GM23338 (cell line): ENCODE measurements at regions not wholly inside any gene's neighbourhood (a gene's known extent, or its start where the extent isn't known, plus 50 kb on each side); places are given as distances from the start of the nearest gene placed in this dataset.

Source experiments
- ATAC-seq: fragments of 200-7000 bp; cut with Tn5 transposase; 3 replicates; pipeline ENCODE4 v1.9.1; 2020
- DNase-seq: peaks from one replicate; pipeline ENCODE4 v3.0.0-alpha.2; 2015; ENCODE audit warnings: low spot score
- H2AFZ ChIP-seq: fragments of 200-600 bp; sonication (generic); 2 replicates; pipeline ENCODE4 v1.8.0; 2016; ENCODE audit warnings: antibody characterized with exemption, mild to moderate bottlenecking, moderate library complexity
- H3F3A ChIP-seq: fragments of 200-600 bp; sonication (generic); replicated peaks from 2 replicates; pipeline ENCODE4 v1.8.0; 2017; ENCODE audit warnings: antibody characterized with exemption, mixed run types, low read depth
- H3K27ac ChIP-seq: fragments of 200-600 bp; sonication (generic); 2 replicates; pipeline ENCODE4 v1.6.1; 2016; ENCODE audit warnings: low read depth
- H3K27me3 ChIP-seq: fragments of 200-600 bp; sonication (generic); 2 replicates; pipeline ENCODE4 v1.8.0; 2016; ENCODE audit warnings: mild to moderate bottlenecking, mixed run types, moderate library complexity; ENCODE audit not compliant: insufficient read depth
- H3K36me3 ChIP-seq: fragments of 200-600 bp; sonication (generic); 2 replicates; pipeline ENCODE4 v1.8.0; 2016; ENCODE audit warnings: mild to moderate bottlenecking; ENCODE audit not compliant: insufficient read depth
- H3K4me1 ChIP-seq: fragments of 200-600 bp; sonication (generic); 2 replicates; pipeline ENCODE4 v1.8.0; 2016; ENCODE audit warnings: mild to moderate bottlenecking, moderate library complexity; ENCODE audit not compliant: insufficient read depth
- H3K4me2 ChIP-seq: fragments of 200-600 bp; sonication (generic); 2 replicates; pipeline ENCODE4 v1.7.1; 2017; ENCODE audit warnings: mixed run types
- H3K4me3 ChIP-seq: fragments of 200-600 bp; sonication (generic); 2 replicates; pipeline ENCODE4 v1.6.1; 2016; ENCODE audit warnings: mixed run types
- H3K79me2 ChIP-seq: fragments of 200-600 bp; sonication (generic); replicated peaks from 2 replicates; pipeline ENCODE4 v1.8.0; 2017; ENCODE audit warnings: mild to moderate bottlenecking; ENCODE audit not compliant: insufficient read depth
- H3K9me2 ChIP-seq: fragments of 200-600 bp; sonication (generic); 2 replicates; pipeline ENCODE4 v1.8.0; 2017; ENCODE audit not compliant: insufficient read depth
- H4K20me1 ChIP-seq: fragments of 200-600 bp; sonication (generic); replicated peaks from 2 replicates; pipeline ENCODE4 v1.8.0; 2017; ENCODE audit warnings: mild to moderate bottlenecking; ENCODE audit not compliant: insufficient read depth
- H3K27ac Mint-ChIP-seq: 2 replicates; pipeline ENCODE4 v1.8.0; 2020; ENCODE audit warnings: inconsistent platforms, mild to moderate bottlenecking, moderate library complexity, mixed read lengths
- H3K27me3 Mint-ChIP-seq: 3 replicates; pipeline ENCODE4 v1.8.0; 2022; ENCODE audit warnings: low read depth, mild to moderate bottlenecking, moderate library complexity, mixed read lengths, inconsistent platforms; ENCODE audit not compliant: insufficient read depth, poor library complexity
- H3K36me3 Mint-ChIP-seq: 3 replicates; pipeline ENCODE4 v1.8.0; 2021; ENCODE audit warnings: low read depth, mild to moderate bottlenecking, inconsistent platforms, moderate library complexity, mixed read lengths
- H3K4me1 Mint-ChIP-seq: 3 replicates; pipeline ENCODE4 v1.8.0; 2020; ENCODE audit warnings: mild to moderate bottlenecking, inconsistent platforms, mixed read lengths
- H3K4me3 Mint-ChIP-seq: 3 replicates; pipeline ENCODE4 v1.8.0; 2021; ENCODE audit warnings: moderate library complexity, mild to moderate bottlenecking, inconsistent platforms, mixed read lengths
- H3K9me3 Mint-ChIP-seq: 3 replicates; pipeline ENCODE4 v1.8.0; 2020; ENCODE audit warnings: moderate library complexity, mild to moderate bottlenecking, inconsistent platforms, mixed read lengths
- CREB1 ChIP-seq: fragments of 250-450 bp; sonication (Bioruptor Pico); IDR thresholded peaks from 2 replicates; pipeline ENCODE4 v1.5.0; 2020; ENCODE audit warnings: low read depth, mild to moderate bottlenecking, moderate library complexity
- CTCF ChIP-seq, 2 experiments: fragments of 200-600 bp in 1 of 2; sonication (generic) in 1 of 2; conservative IDR thresholded peaks; 2 replicates each; pipeline versions ENCODE4 v1.5.1 to v1.6.1; 2016 to 2017; ENCODE audit warnings: antibody characterized with exemption in 2 of 2, low read depth in 2 of 2, mild to moderate bottlenecking in 2 of 2, moderate library complexity in 1 of 2
- ETS1 ChIP-seq: IDR thresholded peaks from 2 replicates; pipeline ENCODE4 v1.6.1; 2016; ENCODE audit warnings: antibody characterized with exemption
- EZH2 ChIP-seq: fragments of 200-600 bp; sonication (generic); IDR thresholded peaks from one replicate; pipeline ENCODE4 v1.8.0; 2017; ENCODE audit warnings: antibody characterized with exemption, mild to moderate bottlenecking, low read depth; ENCODE audit not compliant: unreplicated experiment
- EZH2phosphoT487 ChIP-seq: fragments of 200-600 bp; sonication (generic); IDR thresholded peaks from one replicate; pipeline ENCODE4 v1.8.1; 2018; ENCODE audit warnings: antibody characterized with exemption; ENCODE audit not compliant: unreplicated experiment
- JUNB ChIP-seq: IDR thresholded peaks from one replicate; pipeline ENCODE4 v1.6.1; 2016; ENCODE audit warnings: antibody characterized with exemption; ENCODE audit not compliant: unreplicated experiment
- NANOG ChIP-seq: IDR thresholded peaks from 2 replicates; pipeline ENCODE4 v1.6.1; 2016; ENCODE audit warnings: antibody characterized with exemption, borderline replicate concordance
- POLR2AphosphoS5 ChIP-seq: IDR thresholded peaks from 2 replicates; pipeline ENCODE4 v1.6.1; 2016; ENCODE audit warnings: antibody characterized with exemption, low read depth
- REST ChIP-seq: IDR thresholded peaks from one replicate; pipeline ENCODE4 v1.6.1; 2018; ENCODE audit warnings: antibody characterized with exemption; ENCODE audit not compliant: unreplicated experiment
- STAT1 ChIP-seq: IDR thresholded peaks from one replicate; pipeline ENCODE4 v1.6.1; 2016; ENCODE audit warnings: antibody characterized with exemption; ENCODE audit not compliant: unreplicated experiment
- ZNF114 ChIP-seq: fragments of 250-450 bp; sonication (Bioruptor Pico); IDR thresholded peaks from 2 replicates; pipeline ENCODE4 v1.5.0; 2020; ENCODE audit warnings: mild to moderate bottlenecking, moderate library complexity
- ZNF331 ChIP-seq: fragments of 250-450 bp; sonication (Bioruptor Pico); IDR thresholded peaks from 2 replicates; pipeline ENCODE4 v1.5.0; 2020; ENCODE audit warnings: low read depth, mild to moderate bottlenecking, moderate library complexity
- ZNF462 ChIP-seq: fragments of 250-450 bp; sonication (Bioruptor Pico); IDR thresholded peaks from 2 replicates; pipeline ENCODE4 v1.5.0; 2020; ENCODE audit warnings: mild to moderate bottlenecking, moderate library complexity

- Histone ChIP-seq H2AFZ (no peak overlapping the region), H4K20me1 (no peaks in the 10 kb centered on the region), H3K9me2 (no peaks in the 10 kb centered on the region; the same call in 1 of the 2 replicates), H3K79me2 (no peaks in the 10 kb centered on the region), H3F3A (no peaks in the 10 kb centered on the region), H3K4me1 (no peaks in the 10 kb centered on the region), H3K27me3 (no peaks in the 10 kb centered on the region), H3K27ac (no peak overlapping the region), H3K36me3 (no peaks in the 10 kb centered on the region), H3K4me3 (no peak overlapping the region), H3K4me2 (no peak overlapping the region)
- ATAC-seq: no peak
- Mint-ChIP-seq H3K9me3 (no peaks in the 10 kb centered on the region; the same call in 2 of the 3 replicates), H3K4me3 (no peak overlapping the region), H3K4me1 (peaks cover 13% of the 10 kb centered on the region), H3K36me3 (no peaks in the 10 kb centered on the region), H3K27ac (no peak overlapping the region), H3K27me3 (peaks cover 11% of the 10 kb centered on the region)
- no peak for DNase-seq
- no peak for TF ChIP-seq JUNB
- no peak for TF ChIP-seq EZH2phosphoT487
- no peak for TF ChIP-seq EZH2
- TF ChIP-seq CTCF (conservative IDR thresholded peaks at IDR 0.05; ENCODE audit: low read depth in 2 of 2): no peak
- TF ChIP-seq REST: no peak
- no peak for TF ChIP-seq POLR2AphosphoS5
- TF ChIP-seq ETS1: no peak
- no peak for TF ChIP-seq NANOG
- TF ChIP-seq ZNF114: no peak
- TF ChIP-seq ZNF331 (CRISPR knock-in tag): no peak
- TF ChIP-seq STAT1: no peak
- no peak for TF ChIP-seq CREB1 (CRISPR knock-in tag)
- TF ChIP-seq ZNF462 (CRISPR knock-in tag): no peak
These were observed 176.1 kb upstream of the TLE3 start for GRCh38 chr15:70273808-70274207.
